Liver (tissue), 7 donors: ENCODE measurements at regions not wholly inside any gene's neighbourhood (a gene's known extent, or its start where the extent isn't known, plus 50 kb on each side); places are given as distances from the start of the nearest gene placed in this dataset.

Source experiments
- DNase-seq: peaks from one replicate; pipeline ENCODE4 v3.0.0-alpha.2; 2017; ENCODE audit warnings: low spot score
- H3K27ac ChIP-seq, 2 donors: one replicate each; pipeline ENCODE4 v1.7.0; 2013; ENCODE audit warnings: inconsistent platforms in 2 of 2, low read length in 2 of 2, control low read depth in 1 of 2, low read depth in 1 of 2, mild to moderate bottlenecking in 1 of 2
- H3K27me3 ChIP-seq, 4 donors: one replicate each; pipeline versions ENCODE4 v1.6.1 to v1.7.0; 2013; ENCODE audit warnings: low read length in 3 of 4, inconsistent platforms in 1 of 4, mild to moderate bottlenecking in 1 of 4, moderate library complexity in 1 of 4; ENCODE audit not compliant: control insufficient read depth in 4 of 4, insufficient read depth in 4 of 4
- H3K36me3 ChIP-seq, 4 donors: one replicate each; pipeline versions ENCODE4 v1.6.1 to v1.7.0; 2013; ENCODE audit warnings: low read length in 3 of 4, mild to moderate bottlenecking in 3 of 4, low read depth in 1 of 4, moderate library complexity in 1 of 4; ENCODE audit not compliant: control insufficient read depth in 4 of 4, insufficient read depth in 3 of 4
- H3K4me1 ChIP-seq, 4 donors: one replicate each; pipeline versions ENCODE4 v1.6.1 to v1.7.0; 2013; ENCODE audit warnings: low read length in 3 of 4, mild to moderate bottlenecking in 3 of 4, moderate library complexity in 1 of 4; ENCODE audit not compliant: control insufficient read depth in 4 of 4, insufficient read depth in 4 of 4
- H3K4me3 ChIP-seq, 3 donors: one replicate each; pipeline versions ENCODE4 v1.6.1 to v1.7.0; 2013; ENCODE audit warnings: low read length in 3 of 3, control low read depth in 1 of 3, low read depth in 1 of 3, mild to moderate bottlenecking in 1 of 3
- H3K9ac ChIP-seq, 2 donors: one replicate each; pipeline ENCODE4 v1.7.0; 2013; ENCODE audit warnings: low read length in 2 of 2, mild to moderate bottlenecking in 2 of 2, moderate library complexity in 2 of 2, control low read depth in 1 of 2, low read depth in 1 of 2
- H3K9me3 ChIP-seq, 4 donors: one replicate each; pipeline versions ENCODE4 v1.6.1 to v1.7.0; 2013; ENCODE audit warnings: low read length in 3 of 4; ENCODE audit not compliant: control insufficient read depth in 4 of 4
- EGR1 ChIP-seq, 2 donors: IDR thresholded peaks; 2 replicates each; pipeline ENCODE4 v1.6.1; 2016 to 2018; ENCODE audit warnings: antibody characterized with exemption in 2 of 2, low read depth in 2 of 2
- FOXA1 ChIP-seq: IDR thresholded peaks from 2 replicates; pipeline ENCODE4 v1.6.1; 2016; ENCODE audit warnings: antibody characterized with exemption
- FOXA2 ChIP-seq: IDR thresholded peaks from 2 replicates; pipeline ENCODE4 v1.6.1; 2016; ENCODE audit warnings: antibody characterized with exemption
- GABPA ChIP-seq, 2 donors: IDR thresholded peaks in 1 of 2; conservative IDR thresholded peaks in 1 of 2; 2 replicates each; pipeline ENCODE4 v1.6.1; 2016; ENCODE audit warnings: antibody characterized with exemption in 2 of 2, mild to moderate bottlenecking in 1 of 2, moderate library complexity in 1 of 2
- HNF4A ChIP-seq, 2 donors: conservative IDR thresholded peaks; 2 replicates each; pipeline ENCODE4 v1.6.1; 2016; ENCODE audit warnings: antibody characterized with exemption in 2 of 2, mild to moderate bottlenecking in 2 of 2
- JUND ChIP-seq, 2 donors: IDR thresholded peaks; 2 replicates each; pipeline ENCODE4 v1.6.1; 2016; ENCODE audit warnings: antibody characterized with exemption in 2 of 2
- NR2F2 ChIP-seq: IDR thresholded peaks from 2 replicates; pipeline ENCODE4 v1.6.1; 2016; ENCODE audit warnings: antibody characterized with exemption
- RAD21 ChIP-seq, 2 donors: IDR thresholded peaks; 2 replicates each; pipeline ENCODE4 v1.6.1; 2016; ENCODE audit warnings: antibody characterized with exemption in 2 of 2, mild to moderate bottlenecking in 2 of 2
- RXRA ChIP-seq, 2 donors: IDR thresholded peaks; 2 replicates each; pipeline ENCODE4 v1.6.1; 2017 to 2018; ENCODE audit warnings: antibody characterized with exemption in 2 of 2, mild to moderate bottlenecking in 1 of 2
- TAF1 ChIP-seq: conservative IDR thresholded peaks from 2 replicates; pipeline ENCODE4 v1.6.1; 2016; ENCODE audit warnings: antibody characterized with exemption, mild to moderate bottlenecking
- YY1 ChIP-seq: IDR thresholded peaks from 2 replicates; pipeline ENCODE4 v1.6.1; 2016; ENCODE audit warnings: antibody characterized with exemption, mild to moderate bottlenecking
- WGBS: extraction: QIAGEN DNeasy Blood & Tissue Kit; methylation state at CpG from one replicate; pipeline ENCODE4 v1.1.7; 2013; 5-methylcytosine and 5-hydroxymethylcytosine counted together
- TF ChIP-seq, protein P1 (sequence below): IDR thresholded peaks from 2 replicates; pipeline ENCODE4 v1.6.1; 2016; ENCODE audit warnings: antibody characterized with exemption
- TF ChIP-seq, protein P2 (sequence below): IDR thresholded peaks from 2 replicates; pipeline ENCODE4 v1.6.1; 2016; ENCODE audit warnings: antibody characterized with exemption
- TF ChIP-seq, protein P3 (sequence below): IDR thresholded peaks from 2 replicates; pipeline ENCODE4 v1.6.1; 2016; ENCODE audit warnings: antibody characterized with exemption
- donor health status: healthy.
- donor health status: healthy.
- donor health status: healthy.
- donor health status: healthy.

DNA sequence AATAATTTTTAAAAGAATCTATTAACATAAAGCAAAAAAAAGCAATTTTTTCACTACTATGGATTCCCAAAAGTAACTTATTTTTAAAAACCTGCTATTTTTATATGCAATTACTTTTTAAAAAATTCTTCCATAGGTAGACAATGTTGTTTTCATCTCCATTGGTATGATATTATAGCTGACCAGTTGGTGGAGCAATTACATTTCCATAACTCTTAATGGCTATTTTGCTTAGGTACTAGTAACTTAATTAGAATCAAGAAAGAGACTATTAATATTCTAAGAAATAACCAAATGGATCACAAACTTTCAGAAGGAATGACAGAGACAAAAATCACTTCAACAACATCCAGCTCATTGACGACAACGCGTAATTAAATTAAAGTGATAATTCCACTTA, 64.7 kb upstream of the PTCSC3 start:
- Histone ChIP-seq H3K9ac (no peak overlapping the region), H3K9me3 (no peaks in the 10 kb centered on the region), H3K4me1 (peaks cover 0 to 5% (median 0%) of the 10 kb centered on the region in 4 donors), H3K27me3 (no peaks in the 10 kb centered on the region), H3K27ac (no peak overlapping the region), H3K36me3 (no peaks in the 10 kb centered on the region), H3K4me3 (no peak overlapping the region)
- DNase-seq, result no peak
- TF ChIP-seq FOXA2 (no peak), FOXA1 (no peak), RAD21 (IDR thresholded peaks at IDR 0.05) (peak; percentile 31 to 34)
- TF ChIP-seq, protein P1, sequence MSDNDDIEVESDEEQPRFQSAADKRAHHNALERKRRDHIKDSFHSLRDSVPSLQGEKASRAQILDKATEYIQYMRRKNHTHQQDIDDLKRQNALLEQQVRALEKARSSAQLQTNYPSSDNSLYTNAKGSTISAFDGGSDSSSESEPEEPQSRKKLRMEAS, result no peak
- WGBS, result 90% methylated on average over 3 of the region's 3 CpGs

DNA sequence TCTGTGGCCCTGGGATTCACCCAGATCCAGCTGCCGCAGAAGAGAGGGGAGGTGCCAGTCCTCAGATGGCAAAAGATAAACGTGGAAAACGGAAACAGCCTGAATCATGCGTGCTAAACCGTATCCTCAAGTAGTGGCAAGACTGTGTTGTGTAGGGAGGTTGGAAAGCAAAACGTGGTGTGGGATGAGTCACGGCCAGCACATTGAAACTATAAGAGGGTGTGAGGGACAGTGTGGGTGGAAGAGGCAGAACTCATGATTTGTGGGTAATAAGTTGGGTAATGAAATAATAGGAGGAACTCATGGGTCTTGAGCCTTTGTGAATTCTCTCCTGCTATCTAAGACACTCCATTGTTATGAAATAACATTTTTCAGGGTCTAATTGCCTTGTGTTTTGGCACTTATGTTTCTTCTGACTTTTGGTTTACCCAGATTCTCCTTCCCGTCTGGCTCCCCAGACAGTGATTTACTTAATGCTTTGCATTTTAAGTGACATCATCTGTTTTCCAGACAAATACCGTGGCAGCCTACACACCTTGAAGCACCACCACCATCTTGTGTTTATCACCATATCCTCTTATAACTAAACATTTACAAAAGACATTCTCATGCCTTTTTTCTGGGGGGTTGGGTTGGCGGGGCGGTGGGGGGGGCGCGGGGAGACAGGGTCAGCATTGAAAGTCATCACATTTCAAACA, 62.3 kb upstream of the PTCSC3 start:
- no peak for TF ChIP-seq RXRA (IDR thresholded peaks at IDR 0.05)
- no peak for TF ChIP-seq NR2F2
- TF ChIP-seq, protein P2, sequence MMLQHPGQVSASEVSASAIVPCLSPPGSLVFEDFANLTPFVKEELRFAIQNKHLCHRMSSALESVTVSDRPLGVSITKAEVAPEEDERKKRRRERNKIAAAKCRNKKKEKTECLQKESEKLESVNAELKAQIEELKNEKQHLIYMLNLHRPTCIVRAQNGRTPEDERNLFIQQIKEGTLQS, result no peak
- TF ChIP-seq YY1, result no peak
- Histone ChIP-seq H3K9ac (no peak overlapping the region), H3K9me3 (no peaks in the 10 kb centered on the region), H3K27me3 (peaks cover 0 to 4% (median 0%) of the 10 kb centered on the region in 4 donors), H3K27ac (no peak overlapping the region), H3K36me3 (no peaks in the 10 kb centered on the region), H3K4me1 (peaks cover 0 to 5% (median 0%) of the 10 kb centered on the region in 4 donors), H3K4me3 (no peak overlapping the region)
- 87% methylated on average over 13 of the region's 13 CpGs for WGBS
- no peak for DNase-seq

- no peak overlapping the region for H3K9ac ChIP-seq
- TF ChIP-seq HNF4A (conservative IDR thresholded peaks at IDR 0.05) (no peak), EGR1 (IDR thresholded peaks at IDR 0.05; ENCODE audit: low read depth in 2 of 2) (no peak), FOXA1 (no peak), YY1 (no peak), GABPA (IDR thresholded peaks at IDR 0.05 in 1 of 2, conservative IDR thresholded peaks at IDR 0.05 in 1 of 2) (no peak), TAF1 (no peak), RAD21 (IDR thresholded peaks at IDR 0.05) (no peak), JUND (IDR thresholded peaks at IDR 0.05) (no peak)
- TF ChIP-seq, protein P3, sequence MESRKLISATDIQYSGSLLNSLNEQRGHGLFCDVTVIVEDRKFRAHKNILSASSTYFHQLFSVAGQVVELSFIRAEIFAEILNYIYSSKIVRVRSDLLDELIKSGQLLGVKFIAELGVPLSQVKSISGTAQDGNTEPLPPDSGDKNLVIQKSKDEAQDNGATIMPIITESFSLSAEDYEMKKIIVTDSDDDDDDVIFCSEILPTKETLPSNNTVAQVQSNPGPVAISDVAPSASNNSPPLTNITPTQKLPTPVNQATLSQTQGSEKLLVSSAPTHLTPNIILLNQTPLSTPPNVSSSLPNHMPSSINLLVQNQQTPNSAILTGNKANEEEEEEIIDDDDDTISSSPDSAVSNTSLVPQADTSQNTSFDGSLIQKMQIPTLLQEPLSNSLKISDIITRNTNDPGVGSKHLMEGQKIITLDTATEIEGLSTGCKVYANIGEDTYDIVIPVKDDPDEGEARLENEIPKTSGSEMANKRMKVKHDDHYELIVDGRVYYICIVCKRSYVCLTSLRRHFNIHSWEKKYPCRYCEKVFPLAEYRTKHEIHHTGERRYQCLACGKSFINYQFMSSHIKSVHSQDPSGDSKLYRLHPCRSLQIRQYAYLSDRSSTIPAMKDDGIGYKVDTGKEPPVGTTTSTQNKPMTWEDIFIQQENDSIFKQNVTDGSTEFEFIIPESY, result no peak
- peaks cover 0 to 5% (median 0%) of the 10 kb centered on the region in 4 donors for H3K4me1 ChIP-seq
- no peak for DNase-seq
- peaks cover 0 to 4% (median 0%) of the 10 kb centered on the region in 4 donors for H3K27me3 ChIP-seq
- no peaks in the 10 kb centered on the region for H3K9me3 ChIP-seq
- H3K4me3 ChIP-seq, result no peak overlapping the region
- H3K27ac ChIP-seq, result no peak overlapping the region
- H3K36me3 ChIP-seq, result no peaks in the 10 kb centered on the region
Measured at GRCh38 chr14:36233217-36233616, 56.7 kb upstream of the PTCSC3 start.
